ENCODE measurements at regions not wholly inside any gene's neighbourhood (a gene's known extent, or its start where the extent isn't known, plus 50 kb on each side); places are given as distances from the start of the nearest gene placed in this dataset.

DNA sequence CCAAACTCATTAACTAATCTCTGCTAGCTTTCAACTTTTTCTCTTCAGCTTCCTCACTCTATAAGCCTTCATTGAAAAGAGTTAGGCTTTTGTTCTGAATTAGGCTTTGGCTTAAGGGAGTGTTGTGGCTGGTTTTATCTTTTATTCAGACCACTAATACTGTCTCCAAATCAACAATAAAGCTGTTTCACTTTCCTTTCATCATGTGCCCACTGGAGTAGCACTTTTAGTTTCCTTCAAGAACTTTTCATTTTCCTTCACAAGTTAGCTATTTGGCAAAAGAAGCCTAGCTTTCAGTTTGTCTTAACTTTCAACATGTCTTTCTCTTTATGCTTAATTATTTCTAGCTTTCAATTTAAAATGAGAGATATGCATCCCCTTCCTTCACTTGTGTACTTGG lies 271.7 kb upstream of the FSIP2 start:
- TF ChIP-seq EZH2phosphoT487 (IDR thresholded peaks at IDR 0.05; ENCODE audit: borderline replicate concordance, low read depth, low read length): no peak
- TF ChIP-seq, protein P1, sequence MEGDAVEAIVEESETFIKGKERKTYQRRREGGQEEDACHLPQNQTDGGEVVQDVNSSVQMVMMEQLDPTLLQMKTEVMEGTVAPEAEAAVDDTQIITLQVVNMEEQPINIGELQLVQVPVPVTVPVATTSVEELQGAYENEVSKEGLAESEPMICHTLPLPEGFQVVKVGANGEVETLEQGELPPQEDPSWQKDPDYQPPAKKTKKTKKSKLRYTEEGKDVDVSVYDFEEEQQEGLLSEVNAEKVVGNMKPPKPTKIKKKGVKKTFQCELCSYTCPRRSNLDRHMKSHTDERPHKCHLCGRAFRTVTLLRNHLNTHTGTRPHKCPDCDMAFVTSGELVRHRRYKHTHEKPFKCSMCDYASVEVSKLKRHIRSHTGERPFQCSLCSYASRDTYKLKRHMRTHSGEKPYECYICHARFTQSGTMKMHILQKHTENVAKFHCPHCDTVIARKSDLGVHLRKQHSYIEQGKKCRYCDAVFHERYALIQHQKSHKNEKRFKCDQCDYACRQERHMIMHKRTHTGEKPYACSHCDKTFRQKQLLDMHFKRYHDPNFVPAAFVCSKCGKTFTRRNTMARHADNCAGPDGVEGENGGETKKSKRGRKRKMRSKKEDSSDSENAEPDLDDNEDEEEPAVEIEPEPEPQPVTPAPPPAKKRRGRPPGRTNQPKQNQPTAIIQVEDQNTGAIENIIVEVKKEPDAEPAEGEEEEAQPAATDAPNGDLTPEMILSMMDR (conservative IDR thresholded peaks at IDR 0.05; ENCODE audit: low read length): no peak
- Histone ChIP-seq H3K4me2 (ENCODE audit: low read length) (no peak overlapping the region), H4K20me1 (ENCODE audit: insufficient read depth, low read length) (no peaks in the 10 kb centered on the region), H3K9me3 (ENCODE audit: low read length) (no peaks in the 10 kb centered on the region), H3K27ac (ENCODE audit: low read depth, low read length, poor library complexity, severe bottlenecking) (no peak overlapping the region), H2AFZ (ENCODE audit: low read length) (no peak overlapping the region), H3K4me3 (ENCODE audit: low read depth, low read length, poor library complexity, severe bottlenecking) (no peak overlapping the region), H3K36me3 (ENCODE audit: insufficient read depth, low read length) (no peaks in the 10 kb centered on the region), H3K4me1 (ENCODE audit: insufficient read depth, low read length, poor library complexity, severe bottlenecking) (no peaks in the 10 kb centered on the region), H3K9me2 (ENCODE audit: insufficient read depth, low read length) (no peaks in the 10 kb centered on the region), H3K79me2 (ENCODE audit: insufficient read depth, low read depth, low read length) (no peaks in the 10 kb centered on the region)
- CTCF ChIA-PET (ENCODE audit: unreplicated experiment): no interaction called here
- DNase-seq (ENCODE audit: low spot score): no peak
- BruUV-seq (replicated peaks): no TSS peak
- intact Hi-C loops (cut with micrococcal nuclease; ENCODE audit: unreplicated experiment): no loop called here
- POLR2A ChIA-PET: interaction anchor here (0.7 kb wide), 3 partner anchors 50 to 300 kb away, joined by 3 to 5 read pairs (median 4); no protein-coding TSS in a partner anchor

DNA sequence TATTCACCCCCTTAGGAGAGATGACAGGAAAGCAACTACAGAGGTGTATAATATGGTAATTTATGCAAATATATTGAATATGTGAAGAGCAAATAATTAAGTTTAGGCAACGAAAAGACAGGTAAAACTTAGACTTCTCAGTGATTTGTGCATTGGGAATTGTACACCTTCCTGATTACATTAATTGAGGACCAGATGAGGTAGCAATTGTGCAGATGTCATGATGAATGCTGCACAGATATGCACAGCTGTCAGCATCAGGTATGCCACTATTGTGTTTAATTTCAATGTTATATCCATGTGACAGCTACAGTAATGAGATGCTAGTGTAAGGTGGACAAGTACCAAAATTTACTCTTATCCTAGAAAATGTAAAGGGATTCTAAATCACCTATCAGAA lies 267.2 kb upstream of the FSIP2 start:
- intact Hi-C loops (cut with micrococcal nuclease; ENCODE audit: unreplicated experiment): no loop called here
- Histone ChIP-seq H3K27ac (ENCODE audit: low read depth, low read length, poor library complexity, severe bottlenecking) (no peak overlapping the region), H2AFZ (ENCODE audit: low read length) (no peak overlapping the region), H4K20me1 (ENCODE audit: insufficient read depth, low read length) (no peaks in the 10 kb centered on the region), H3K79me2 (ENCODE audit: insufficient read depth, low read depth, low read length) (no peaks in the 10 kb centered on the region), H3K36me3 (ENCODE audit: insufficient read depth, low read length) (no peaks in the 10 kb centered on the region), H3K4me3 (ENCODE audit: low read depth, low read length, poor library complexity, severe bottlenecking) (no peak overlapping the region), H3K9me3 (ENCODE audit: low read length) (no peaks in the 10 kb centered on the region), H3K9me2 (ENCODE audit: insufficient read depth, low read length) (no peaks in the 10 kb centered on the region), H3K4me2 (ENCODE audit: low read length) (no peak overlapping the region), H3K4me1 (ENCODE audit: insufficient read depth, low read length, poor library complexity, severe bottlenecking) (no peaks in the 10 kb centered on the region)
- POLR2A ChIA-PET: interaction anchor here (0.7 kb wide), 1 partner anchor 408 kb away, joined by 3 read pairs; no protein-coding TSS in a partner anchor
- no TSS peak for BruUV-seq (replicated peaks)
- no peak for DNase-seq (ENCODE audit: low spot score)
- TF ChIP-seq EZH2phosphoT487 (IDR thresholded peaks at IDR 0.05; ENCODE audit: borderline replicate concordance, low read depth, low read length): no peak
- CTCF ChIA-PET (ENCODE audit: unreplicated experiment): no interaction called here

DNA sequence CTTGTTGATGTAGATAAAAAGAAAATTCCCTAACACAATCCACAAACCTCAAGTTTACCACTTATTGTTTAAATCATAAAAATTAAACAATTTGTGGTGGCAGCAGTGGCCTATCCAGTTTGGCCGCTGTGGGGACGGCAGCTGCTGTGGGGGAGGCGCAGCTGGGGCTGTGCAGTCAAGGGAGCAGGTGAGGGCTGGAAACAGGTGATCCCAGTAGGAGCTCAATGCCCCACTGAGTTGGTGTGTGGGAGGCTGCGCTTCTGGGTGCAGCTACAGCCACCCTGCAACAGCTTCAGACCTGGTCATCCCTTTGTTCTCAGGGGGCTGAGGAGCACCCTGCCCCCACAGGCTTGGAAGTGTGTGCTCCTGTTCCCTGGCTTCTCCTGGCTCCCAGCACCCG lies 266.0 kb upstream of the FSIP2 start:
- H3K4me3 ChIP-seq (ENCODE audit: low read depth, low read length, poor library complexity, severe bottlenecking): no peak overlapping the region
- TF ChIP-seq EZH2phosphoT487 (IDR thresholded peaks at IDR 0.05; ENCODE audit: borderline replicate concordance, low read depth, low read length): no peak
- TF ChIP-seq, protein P1 (conservative IDR thresholded peaks at IDR 0.05; ENCODE audit: low read length): no peak
- H2AFZ ChIP-seq (ENCODE audit: low read length): no peak overlapping the region
- no peaks in the 10 kb centered on the region for H3K79me2 ChIP-seq (ENCODE audit: insufficient read depth, low read depth, low read length)
- DNase-seq (ENCODE audit: low spot score): no peak
- CTCF ChIA-PET (ENCODE audit: unreplicated experiment): no interaction called here
- H3K9me2 ChIP-seq (ENCODE audit: insufficient read depth, low read length): no peaks in the 10 kb centered on the region
- BruUV-seq (replicated peaks): no TSS peak
- H4K20me1 ChIP-seq (ENCODE audit: insufficient read depth, low read length): no peaks in the 10 kb centered on the region
- no peak overlapping the region for H3K27ac ChIP-seq (ENCODE audit: low read depth, low read length, poor library complexity, severe bottlenecking)
- H3K4me1 ChIP-seq (ENCODE audit: insufficient read depth, low read length, poor library complexity, severe bottlenecking): no peaks in the 10 kb centered on the region
- intact Hi-C loops (cut with micrococcal nuclease; ENCODE audit: unreplicated experiment): no loop called here
- no peaks in the 10 kb centered on the region for H3K9me3 ChIP-seq (ENCODE audit: low read length)
- H3K4me2 ChIP-seq (ENCODE audit: low read length): no peak overlapping the region
- POLR2A ChIA-PET: no interaction called here
- H3K36me3 ChIP-seq (ENCODE audit: insufficient read depth, low read length): no peaks in the 10 kb centered on the region
